ENCODE measurements at regions not wholly inside any gene's neighbourhood (a gene's known extent, or its start where the extent isn't known, plus 50 kb on each side); places are given as distances from the start of the nearest gene placed in this dataset.

- DNase-seq (ENCODE audit: low spot score), result no peak
- Histone ChIP-seq H3K36me3 (ENCODE audit: control insufficient read depth in 4 of 4, insufficient read depth in 3 of 4, low read depth in 1 of 4, low read length in 3 of 4) (no peaks in the 10 kb centered on the region), H3K27me3 (ENCODE audit: control insufficient read depth in 4 of 4, insufficient read depth in 4 of 4, low read length in 3 of 4) (no peaks in the 10 kb centered on the region), H3K4me3 (ENCODE audit: low read depth in 1 of 3, low read length in 3 of 3) (no peak overlapping the region), H3K9me3 (ENCODE audit: control insufficient read depth in 4 of 4, low read length in 3 of 4) (no peaks in the 10 kb centered on the region), H3K9ac (ENCODE audit: low read depth in 1 of 2, low read length in 2 of 2) (no peak overlapping the region), H3K27ac (ENCODE audit: low read depth in 1 of 2, low read length in 2 of 2) (no peak overlapping the region), H3K4me1 (ENCODE audit: control insufficient read depth in 4 of 4, insufficient read depth in 4 of 4, low read length in 3 of 4) (no peaks in the 10 kb centered on the region)
- WGBS, result 87% methylated on average over 5 of the region's 5 CpGs
- TF ChIP-seq REST (IDR thresholded peaks at IDR 0.05), result no peak
- no peak for TF ChIP-seq TAF1 (conservative IDR thresholded peaks at IDR 0.05)
- no peak for TF ChIP-seq ZBTB33 (IDR thresholded peaks at IDR 0.05)
- no peak for TF ChIP-seq JUND (IDR thresholded peaks at IDR 0.05)
- no peak for TF ChIP-seq EGR1 (IDR thresholded peaks at IDR 0.05; ENCODE audit: low read depth in 2 of 2)
- no peak for TF ChIP-seq CTCF (IDR thresholded peaks at IDR 0.05; ENCODE audit: low read depth, low read length, missing input control)
- TF ChIP-seq HNF4A (conservative IDR thresholded peaks at IDR 0.05), result no peak
- no peak for TF ChIP-seq RAD21 (IDR thresholded peaks at IDR 0.05)
- no peak for TF ChIP-seq SP1 (IDR thresholded peaks at IDR 0.05)
These were observed 333.8 kb downstream of the PTPRU start for GRCh38 chr1:29569971-29570634.

GRCh38 chr1:29567257-29567656 is 330.9 kb downstream of the PTPRU start:
- no peaks in the 10 kb centered on the region for H3K4me1 ChIP-seq (ENCODE audit: control insufficient read depth in 4 of 4, insufficient read depth in 4 of 4, low read length in 3 of 4)
- H3K27ac ChIP-seq (ENCODE audit: low read depth in 1 of 2, low read length in 2 of 2), result no peak overlapping the region
- no peak overlapping the region for H3K4me3 ChIP-seq (ENCODE audit: low read depth in 1 of 3, low read length in 3 of 3)
- H3K9ac ChIP-seq (ENCODE audit: low read depth in 1 of 2, low read length in 2 of 2), result no peak overlapping the region
- 88% methylated on average over 1 of the region's 1 CpG for WGBS
- H3K9me3 ChIP-seq (ENCODE audit: control insufficient read depth in 4 of 4, low read length in 3 of 4), result peaks cover 0 to 3% (median 0%) of the 10 kb centered on the region in 4 donors
- DNase-seq (ENCODE audit: low spot score), result no peak
- no peaks in the 10 kb centered on the region for H3K27me3 ChIP-seq (ENCODE audit: control insufficient read depth in 4 of 4, insufficient read depth in 4 of 4, low read length in 3 of 4)
- H3K36me3 ChIP-seq (ENCODE audit: control insufficient read depth in 4 of 4, insufficient read depth in 3 of 4, low read depth in 1 of 4, low read length in 3 of 4), result no peaks in the 10 kb centered on the region
- TF ChIP-seq ZBTB33 (IDR thresholded peaks at IDR 0.05) (no peak), RAD21 (IDR thresholded peaks at IDR 0.05) (no peak), GABPA (IDR thresholded peaks at IDR 0.05 in 1 of 2, conservative IDR thresholded peaks at IDR 0.05 in 1 of 2) (no peak), CTCF (IDR thresholded peaks at IDR 0.05; ENCODE audit: low read depth, low read length, missing input control) (no peak), RXRA (IDR thresholded peaks at IDR 0.05) (no peak), HNF4G (IDR thresholded peaks at IDR 0.05) (no peak), FOXA2 (IDR thresholded peaks at IDR 0.05) (no peak), REST (IDR thresholded peaks at IDR 0.05) (no peak), MAX (IDR thresholded peaks at IDR 0.05) (no peak), TAF1 (conservative IDR thresholded peaks at IDR 0.05) (no peak), JUND (IDR thresholded peaks at IDR 0.05) (no peak), HNF4A (conservative IDR thresholded peaks at IDR 0.05) (no peak)
